K562 (cell line): ENCODE measurements at regions not wholly inside any gene's neighbourhood (a gene's known extent, or its start where the extent isn't known, plus 50 kb on each side); places are given as distances from the start of the nearest gene placed in this dataset.

Experiments used
- ATAC-seq: fragments of 200-7000 bp; cut with Tn5 transposase; 3 replicates; pipeline ENCODE4 v1.9.1; 2020; ENCODE audit warnings: moderate library complexity
- BruUV-seq: library from RNA; stranded (reverse); fragments of 400-500 nt; replicated peaks from 2 replicates; lab custom pipeline; 2021; lab: Mats Ljungman, UMichigan
- CTCF ChIA-PET: fragments of 300-600 bp; formaldehyde crosslinking; extraction: SDS; loops from one replicate; lab custom pipeline; 2021; ENCODE audit warnings: low intra/inter-chr PET ratio; lab: Yijun Ruan, JAX
- POLR2A ChIA-PET: fragments of 300-600, 350-650 bp; sonication (Branson Sonifier 250); formaldehyde crosslinking; extraction: SDS; loops from one replicate; lab custom pipeline; 2021; ENCODE audit warnings: antibody characterized with exemption, inconsistent platforms; lab: Yijun Ruan, JAX
- DNase-seq, 4 experiments: peaks; one replicate each; pipeline versions ENCODE4 v3.0.0 to v3.0.0-alpha.2; 2011 to 2018; ENCODE audit warnings: low spot score in 3 of 4, mixed read lengths in 3 of 4; ENCODE audit errors: extremely low read depth in 1 of 4
- FAIRE-seq: peaks from 2 replicates; lab custom pipeline; 2011; peaks lifted over from hg19 to GRCh38; lab: Jason Lieb, UNC
- H2AFZ ChIP-seq: 2 replicates; pipeline ENCODE4 v1.6.0; 2011; ENCODE audit warnings: low read depth, low read length, control low read depth, inconsistent platforms
- H3K27ac ChIP-seq: fragments of 200-600 bp; 3 replicates; pipeline ENCODE4 v1.8.0; 2011; ENCODE audit warnings: low read depth, mild to moderate bottlenecking, control low read depth, inconsistent platforms, low read length, moderate library complexity, mixed read lengths; ENCODE audit errors: extremely low read depth
- H3K27me3 ChIP-seq, 2 experiments: fragments of 300-600 bp in 1 of 2; 2 replicates in 1 of 2; 3 replicates in 1 of 2; pipeline versions ENCODE4 v1.6.0 to v1.8.0; 2011; ENCODE audit warnings: inconsistent platforms in 2 of 2, low read length in 2 of 2, mild to moderate bottlenecking in 1 of 2, mixed read lengths in 1 of 2, moderate library complexity in 1 of 2; ENCODE audit not compliant: control insufficient read depth in 2 of 2, insufficient read depth in 2 of 2
- H3K36me3 ChIP-seq: fragments of 300-600 bp; 3 replicates; pipeline ENCODE4 v1.8.0; 2011; ENCODE audit warnings: mild to moderate bottlenecking, low read length, inconsistent platforms; ENCODE audit not compliant: control insufficient read depth, insufficient read depth
- H3K4me1 ChIP-seq, 2 experiments: fragments of 200-600 bp in 1 of 2; replicated peaks in 1 of 2; 2 replicates in 1 of 2; 3 replicates in 1 of 2; pipeline versions ENCODE4 v1.5.1 to v1.8.0; 2011; ENCODE audit warnings: inconsistent platforms in 2 of 2, low read length in 2 of 2, mild to moderate bottlenecking in 1 of 2, mixed read lengths in 1 of 2, moderate library complexity in 1 of 2; ENCODE audit not compliant: control insufficient read depth in 2 of 2, insufficient read depth in 2 of 2
- H3K4me2 ChIP-seq: 2 replicates; pipeline ENCODE4 v1.6.1; 2011; ENCODE audit warnings: low read length, control low read depth, inconsistent platforms, mixed read lengths; ENCODE audit not compliant: insufficient read depth
- H3K4me3 ChIP-seq: fragments of 200-600 bp; sonication (generic), shearing (Covaris generic); 2 replicates; pipeline ENCODE4 v1.5.1; 2016; ENCODE audit warnings: control low read depth, inconsistent platforms
- H3K79me2 ChIP-seq: fragments of 200-600 bp; 3 replicates; pipeline ENCODE4 v1.8.0; 2011; ENCODE audit warnings: low read length, inconsistent platforms; ENCODE audit not compliant: control insufficient read depth, insufficient read depth
- H3K9ac ChIP-seq, 2 experiments: 2 replicates each; pipeline versions ENCODE4 v1.6.0 to v1.6.1; 2011; ENCODE audit warnings: low read depth in 2 of 2, low read length in 2 of 2, control low read depth in 1 of 2, inconsistent platforms in 1 of 2, mild to moderate bottlenecking in 1 of 2, mixed read lengths in 1 of 2; ENCODE audit not compliant: insufficient read depth in 1 of 2
- H3K9me1 ChIP-seq: one replicate; pipeline ENCODE4 v1.6.0; 2011; ENCODE audit warnings: inconsistent platforms, mild to moderate bottlenecking, low read length, moderate library complexity; ENCODE audit not compliant: control insufficient read depth, insufficient read depth
- H3K9me3 ChIP-seq: replicated peaks from 2 replicates; pipeline ENCODE4 v1.5.1; 2011; ENCODE audit warnings: low read depth, low read length, inconsistent platforms; ENCODE audit not compliant: control insufficient read depth, insufficient read depth
- H4K20me1 ChIP-seq: replicated peaks from 2 replicates; pipeline ENCODE4 v1.6.1; 2011; ENCODE audit warnings: low read length, inconsistent platforms, mixed read lengths; ENCODE audit not compliant: control insufficient read depth, insufficient read depth
- BHLHE40 ChIP-seq: IDR thresholded peaks from 2 replicates; pipeline ENCODE4 v1.6.1; 2011; ENCODE audit warnings: low read length, improper control_type of control experiment
- CC2D1A ChIP-seq: fragments of 450-650 bp; IDR thresholded peaks from 2 replicates; pipeline ENCODE4 v1.6.1; 2017; ENCODE audit warnings: mild to moderate bottlenecking
- CREB1 ChIP-seq, 2 experiments: sonication (generic) in 1 of 2; formaldehyde crosslinking in 1 of 2; IDR thresholded peaks; 2 replicates each; pipeline versions ENCODE4 v1.6.1 to v1.8.0; 2012 to 2022; ENCODE audit warnings: inconsistent platforms in 1 of 2, mild to moderate bottlenecking in 1 of 2, missing genetic modification reagents in 1 of 2, moderate library complexity in 1 of 2
- CREBBP ChIP-seq: IDR thresholded peaks from one replicate; pipeline ENCODE4 v1.6.1; 2012; ENCODE audit warnings: low read depth, mild to moderate bottlenecking, control low read depth, inconsistent platforms, low read length
- CTBP1 ChIP-seq: fragments of 450-650 bp; IDR thresholded peaks from 2 replicates; pipeline ENCODE4 v1.6.1; 2016; ENCODE audit warnings: borderline replicate concordance
- FUS ChIP-seq: fragments of 200-400 bp; formaldehyde crosslinking; optimal IDR thresholded peaks from 2 replicates; pipeline ENCODE3; 2017; ENCODE audit warnings: low read depth, low read length
- KAT2B ChIP-seq: IDR thresholded peaks from one replicate; pipeline ENCODE4 v1.6.1; 2012; ENCODE audit warnings: low read depth, mild to moderate bottlenecking, control low read depth, inconsistent platforms, low read length, moderate library complexity
- KLF13 ChIP-seq: fragments of 450-650 bp; IDR thresholded peaks from 2 replicates; pipeline ENCODE4 v1.6.1; 2016; ENCODE audit warnings: missing genetic modification characterization, low read depth, mild to moderate bottlenecking, missing compliant biosample characterization, moderate library complexity, borderline replicate concordance
- MAFF ChIP-seq: IDR thresholded peaks from 2 replicates; pipeline ENCODE4 v1.6.1; 2012; ENCODE audit warnings: low read length, improper control_type of control experiment
- NFIX ChIP-seq: fragments of 250-450 bp; sonication (Bioruptor Pico); IDR thresholded peaks from 2 replicates; pipeline ENCODE4 v1.4.0; 2020; ENCODE audit warnings: low read depth, mild to moderate bottlenecking, moderate library complexity
- POLR2G ChIP-seq: fragments of 200-400 bp; formaldehyde crosslinking; IDR thresholded peaks from 2 replicates; pipeline ENCODE4 v1.6.1; 2017; ENCODE audit warnings: low read depth, mild to moderate bottlenecking, antibody characterized with exemption, low read length, moderate library complexity
- RNF219 ChIP-seq: fragments of 250-450 bp; sonication (Bioruptor Pico); IDR thresholded peaks from 2 replicates; pipeline ENCODE4 v1.5.0; 2022; ENCODE audit warnings: mild to moderate bottlenecking
- ZNF134 ChIP-seq: fragments of 250-450 bp; sonication (Bioruptor Pico); conservative IDR thresholded peaks from 2 replicates; pipeline ENCODE4 v1.4.0; 2020
- ZNF217 ChIP-seq: sonication (generic); formaldehyde crosslinking; IDR thresholded peaks from 2 replicates; pipeline ENCODE4 v1.8.0; 2022; ENCODE audit warnings: mild to moderate bottlenecking, missing genetic modification reagents
- WGBS: fragments of 100-300 bp; shearing (Covaris generic); methylation state at CpG from one replicate; pipeline ENCODE4 v1.1.6; 2016; ENCODE audit warnings: low coverage, mixed read lengths; ENCODE audit not compliant: insufficient coverage; ENCODE audit errors: missing lambda C conversion rate; 5-methylcytosine and 5-hydroxymethylcytosine counted together
- in situ Hi-C: fragments of 300-500 bp; cut with MboI; formaldehyde crosslinking; loops from 4 replicates; pipeline ENCODE4 v1.15.0; 2018; ENCODE audit warnings: inconsistent platforms, mixed read lengths
- intact Hi-C: fragments of 100-400 bp; cut with micrococcal nuclease; formaldehyde crosslinking; loops from 2 replicates; pipeline ENCODE4 v1.14.2; 2022
- TF ChIP-seq, protein P1 (sequence below), 3 experiments: fragments of 200-800 bp in 1 of 3; sonication (Bioruptor generic) in 1 of 3; sonication (generic) in 1 of 3; formaldehyde crosslinking in 1 of 3; IDR thresholded peaks; 2 replicates each; pipeline versions ENCODE4 v1.6.1 to v1.8.0; 2016 to 2022; ENCODE audit warnings: mild to moderate bottlenecking in 2 of 3, missing compliant biosample characterization in 2 of 3, missing genetic modification characterization in 2 of 3, missing genetic modification reagents in 1 of 3
- TF ChIP-seq, protein P2 (sequence below): fragments of 450-650 bp; IDR thresholded peaks from one replicate; pipeline ENCODE4 v1.6.1; 2018; ENCODE audit warnings: mild to moderate bottlenecking, moderate library complexity; ENCODE audit not compliant: partially characterized antibody

GRCh38 chr6:101126501-101126900 is 245.4 kb upstream of the ASCC3 start (continued):
- TF ChIP-seq, protein P1, sequence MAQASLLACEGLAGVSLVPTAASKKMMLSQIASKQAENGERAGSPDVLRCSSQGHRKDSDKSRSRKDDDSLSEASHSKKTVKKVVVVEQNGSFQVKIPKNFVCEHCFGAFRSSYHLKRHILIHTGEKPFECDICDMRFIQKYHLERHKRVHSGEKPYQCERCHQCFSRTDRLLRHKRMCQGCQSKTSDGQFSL (CRISPR knock-in tag; IDR thresholded peaks at IDR 0.05): no peak
- TF ChIP-seq, protein P1 (tag; IDR thresholded peaks at IDR 0.05): no peak
- TF ChIP-seq KAT2B (no peak), CC2D1A (no peak), FUS (no peak), ZNF134 (CRISPR knock-in tag) (no peak)
- TF ChIP-seq, all 486 proteins: peak for 0

DNA sequence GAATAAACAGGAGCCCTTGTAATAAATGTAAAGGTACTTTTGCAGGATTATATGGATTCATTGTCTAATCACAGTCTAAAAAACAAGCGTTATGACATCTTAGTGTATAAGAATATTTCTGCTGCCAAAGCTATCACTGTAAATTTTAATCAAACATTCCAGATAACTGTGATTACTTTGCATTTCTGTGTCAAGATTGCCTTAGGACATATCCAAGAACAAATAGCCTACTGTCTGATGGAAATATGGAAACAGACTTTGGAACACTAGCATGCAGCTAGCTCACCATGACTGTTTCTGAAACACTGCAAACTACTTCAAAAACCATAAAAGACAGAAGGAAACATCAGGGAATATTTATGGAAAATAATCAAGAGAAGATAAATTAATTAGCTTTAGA is 248.7 kb upstream of the ASCC3 start:
- no peak for ATAC-seq
- Histone ChIP-seq H2AFZ (no peak overlapping the region), H3K9me3 (no peaks in the 10 kb centered on the region; the same call in 1 of the 2 replicates), H3K9ac (no peak overlapping the region), H3K4me3 (no peak overlapping the region), H3K4me2 (no peak overlapping the region), H3K4me1 (no peaks in the 10 kb centered on the region), H3K36me3 (no peaks in the 10 kb centered on the region), H3K9me1 (no peaks in the 10 kb centered on the region), H4K20me1 (no peaks in the 10 kb centered on the region), H3K27ac (no peak overlapping the region), H3K79me2 (no peaks in the 10 kb centered on the region), H3K27me3 (no peaks in the 10 kb centered on the region)
- no peak for TF ChIP-seq CREBBP
- TF ChIP-seq CREB1 (IDR thresholded peaks at IDR 0.05): no peak
- TF ChIP-seq CREB1 (CRISPR knock-in tag; IDR thresholded peaks at IDR 0.05): no peak
- no peak for TF ChIP-seq ZNF217 (CRISPR knock-in tag)
- TF ChIP-seq RNF219: no peak
- TF ChIP-seq NFIX (CRISPR knock-in tag): no peak
- TF ChIP-seq POLR2G: no peak
- no peak for TF ChIP-seq BHLHE40
- no peak for TF ChIP-seq CTBP1
- TF ChIP-seq, protein P2, sequence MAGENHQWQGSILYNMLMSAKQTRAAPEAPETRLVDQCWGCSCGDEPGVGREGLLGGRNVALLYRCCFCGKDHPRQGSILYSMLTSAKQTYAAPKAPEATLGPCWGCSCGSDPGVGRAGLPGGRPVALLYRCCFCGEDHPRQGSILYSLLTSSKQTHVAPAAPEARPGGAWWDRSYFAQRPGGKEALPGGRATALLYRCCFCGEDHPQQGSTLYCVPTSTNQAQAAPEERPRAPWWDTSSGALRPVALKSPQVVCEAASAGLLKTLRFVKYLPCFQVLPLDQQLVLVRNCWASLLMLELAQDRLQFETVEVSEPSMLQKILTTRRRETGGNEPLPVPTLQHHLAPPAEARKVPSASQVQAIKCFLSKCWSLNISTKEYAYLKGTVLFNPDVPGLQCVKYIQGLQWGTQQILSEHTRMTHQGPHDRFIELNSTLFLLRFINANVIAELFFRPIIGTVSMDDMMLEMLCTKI: no peak
- TF ChIP-seq MAFF: no peak
- TF ChIP-seq KLF13 (tag): no peak
- DNase-seq: no peak
- POLR2A ChIA-PET: interaction anchor here (0.6 kb wide), 1 partner anchor 16 kb away, joined by 3 read pairs; no protein-coding TSS in a partner anchor
- no peak for FAIRE-seq
- in situ Hi-C loops (no loop called here), intact Hi-C loops (no loop called here)
- CTCF ChIA-PET: no interaction called here
- 6% methylated on average over 1 of the region's 1 CpG for WGBS
- BruUV-seq: no TSS peak
